Ishikawa (cell line): ENCODE measurements at regions not wholly inside any gene's neighbourhood (a gene's known extent, or its start where the extent isn't known, plus 50 kb on each side); places are given as distances from the start of the nearest gene placed in this dataset.

Experiments
- CREB1 ChIP-seq: IDR thresholded peaks from 2 replicates; pipeline ENCODE4 v1.6.1; 2012; ENCODE audit warnings: low read depth
- EGR1 ChIP-seq: IDR thresholded peaks from 2 replicates; pipeline ENCODE4 v1.6.1; 2012
- EP300 ChIP-seq: IDR thresholded peaks from 2 replicates; pipeline ENCODE4 v1.6.1; 2012; ENCODE audit warnings: borderline replicate concordance
- FOXM1 ChIP-seq: IDR thresholded peaks from 2 replicates; pipeline ENCODE4 v1.6.1; 2012; ENCODE audit warnings: low read depth, borderline replicate concordance
- MAX ChIP-seq: IDR thresholded peaks from 2 replicates; pipeline ENCODE4 v1.6.1; 2012
- NFIC ChIP-seq: IDR thresholded peaks from 2 replicates; pipeline ENCODE4 v1.6.1; 2012
- RAD21 ChIP-seq: IDR thresholded peaks from 2 replicates; pipeline ENCODE4 v1.6.1; 2012; ENCODE audit warnings: low read depth
- REST ChIP-seq: IDR thresholded peaks from 2 replicates; pipeline ENCODE4 v1.6.1; 2012; ENCODE audit warnings: low read depth, mild to moderate bottlenecking
- TAF1 ChIP-seq: IDR thresholded peaks from 2 replicates; pipeline ENCODE4 v1.6.1; 2012; ENCODE audit warnings: low read depth, mild to moderate bottlenecking
- TEAD4 ChIP-seq: IDR thresholded peaks from 2 replicates; pipeline ENCODE4 v1.6.1; 2012
- ZBTB7A ChIP-seq: IDR thresholded peaks from 2 replicates; pipeline ENCODE4 v1.6.1; 2012; ENCODE audit warnings: low read depth

GRCh38 chr4:82076359-82076758, 297.4 kb downstream of the HNRNPD start:
- TF ChIP-seq TEAD4 (no peak), RAD21 (no peak), TAF1 (no peak), MAX (no peak), FOXM1 (no peak), CREB1 (no peak), EP300 (no peak), REST (no peak), EGR1 (no peak), ZBTB7A (no peak), NFIC (no peak)
